DMS53 treated with DMSO at 0.1 percent for 48 hours (cell line): ENCODE measurements at regions not wholly inside any gene's neighbourhood (a gene's known extent, or its start where the extent isn't known, plus 50 kb on each side); places are given as distances from the start of the nearest gene placed in this dataset.

Experiments used
- DNase-seq: peaks from one replicate; lab custom pipeline; 2025; ENCODE audit not compliant: unreplicated experiment; lab: John Stamatoyannopoulos, UW

- DNase-seq: no peak
Observed at GRCh38 chr7:113998934-113999333, 80.1 kb upstream of the PPP1R3A start.

GRCh38 chr7:113996405-113996804 is 77.6 kb upstream of the PPP1R3A start:
- no peak for DNase-seq

DNA sequence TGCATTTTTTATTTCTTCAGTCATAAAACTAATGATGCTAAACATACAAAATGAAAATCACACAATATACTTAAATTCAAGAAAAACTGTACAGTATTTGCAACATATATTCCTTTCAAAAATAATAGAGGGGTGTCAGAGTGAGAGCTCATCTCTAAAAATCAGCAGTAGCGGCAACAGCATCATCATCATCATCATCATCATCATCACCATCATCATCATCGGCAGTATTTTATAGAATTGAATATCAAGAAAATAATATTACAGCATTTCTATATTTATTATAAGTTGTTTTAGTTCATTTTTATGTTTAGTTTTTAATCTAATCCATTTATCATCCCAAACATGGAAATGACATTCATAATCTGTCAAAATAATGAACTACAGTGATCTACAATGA is 67.4 kb upstream of the PPP1R3A start:
- DNase-seq: no peak

GRCh38 chr7:113976508-113976907 is 57.7 kb upstream of the PPP1R3A start:
- no peak for DNase-seq

DNA sequence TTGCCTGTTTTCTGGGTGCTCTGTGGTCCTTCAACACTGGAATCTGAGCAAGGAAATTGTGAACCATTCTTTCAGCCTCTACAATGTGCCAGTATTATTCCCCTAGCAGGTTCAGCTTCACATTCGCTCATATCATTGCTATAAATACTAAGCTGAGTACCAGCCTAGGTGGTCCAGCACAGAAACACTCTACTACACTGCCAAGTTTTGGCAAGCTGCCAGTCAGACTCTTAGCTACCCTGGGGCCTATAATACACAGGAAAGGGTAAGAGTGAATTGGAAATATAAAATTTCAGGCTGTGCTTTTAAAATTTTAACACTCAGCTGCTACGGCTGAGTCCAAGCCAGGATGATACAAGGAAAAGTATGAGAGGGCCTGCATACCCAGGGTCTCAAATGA is 49.9 kb upstream of the PPP1R3A start:
- no peak for DNase-seq
